COLO829 (cell line): ENCODE measurements at regions not wholly inside any gene's neighbourhood (a gene's known extent, or its start where the extent isn't known, plus 50 kb on each side); places are given as distances from the start of the nearest gene placed in this dataset.

Experiments used
- DNase-seq: peaks from one replicate; pipeline ENCODE4 v3.0.0; 2012; ENCODE audit warnings: low spot score

GRCh38 chr10:128713874-128714570, 587.8 kb upstream of the MKI67 start:
- no peak for DNase-seq

GRCh38 chr10:128714644-128715415, 588.6 kb upstream of the MKI67 start:
- DNase-seq = no peak

GRCh38 chr10:128716181-128716580, 590.0 kb upstream of the MKI67 start:
- DNase-seq = no peak

GRCh38 chr10:128721963-128722445, 595.8 kb upstream of the MKI67 start:
- DNase-seq = no peak

- DNase-seq = no peak
Measured at GRCh38 chr10:128722947-128723346, 596.7 kb upstream of the MKI67 start.

GRCh38 chr10:128723631-128724205, 597.5 kb upstream of the MKI67 start:
- DNase-seq = no peak

- DNase-seq = no peak
Measured at GRCh38 chr10:128725531-128725930, 599.3 kb upstream of the MKI67 start.

GRCh38 chr10:128727114-128727513, 600.9 kb upstream of the MKI67 start:
- no peak for DNase-seq

GRCh38 chr10:128729910-128730420, 603.7 kb upstream of the MKI67 start:
- no peak for DNase-seq

- no peak for DNase-seq
Measured at GRCh38 chr10:128730922-128731321, 604.7 kb upstream of the MKI67 start.

- DNase-seq = no peak
Measured at GRCh38 chr10:128734161-128734560, 607.9 kb upstream of the MKI67 start.

- DNase-seq = no peak
Measured at GRCh38 chr10:128734734-128735133, 608.5 kb upstream of the MKI67 start.

GRCh38 chr10:128735996-128736395, 609.8 kb upstream of the MKI67 start:
- no peak for DNase-seq

GRCh38 chr10:128738386-128738915, 612.2 kb upstream of the MKI67 start:
- DNase-seq = no peak

GRCh38 chr10:128739930-128740329, 613.7 kb upstream of the MKI67 start:
- no peak for DNase-seq

GRCh38 chr10:128741180-128741579, 615.0 kb upstream of the MKI67 start:
- no peak for DNase-seq

GRCh38 chr10:128741680-128742079, 615.5 kb upstream of the MKI67 start:
- DNase-seq = no peak

GRCh38 chr10:128744092-128744491, 617.9 kb upstream of the MKI67 start:
- DNase-seq = no peak

- no peak for DNase-seq
Measured at GRCh38 chr10:128744811-128745305, 618.6 kb upstream of the MKI67 start.

GRCh38 chr10:128747582-128748346, 621.5 kb upstream of the MKI67 start:
- no peak for DNase-seq

- DNase-seq = no peak
Measured at GRCh38 chr10:128751284-128751683, 625.1 kb upstream of the MKI67 start.

GRCh38 chr10:128751851-128752250, 625.6 kb upstream of the MKI67 start:
- no peak for DNase-seq
